DOHH2 (cell line): ENCODE measurements at regions not wholly inside any gene's neighbourhood (a gene's known extent, or its start where the extent isn't known, plus 50 kb on each side); places are given as distances from the start of the nearest gene placed in this dataset.

Experiments used
- CTCF ChIP-seq: fragments of 200-600 bp; sonication (generic); IDR thresholded peaks from one replicate; pipeline ENCODE4 v1.5.1; 2014; ENCODE audit warnings: antibody characterized with exemption, mild to moderate bottlenecking, low read depth, low read length; ENCODE audit not compliant: poor library complexity, severe bottlenecking
- EZH2phosphoT487 ChIP-seq: fragments of 200-600 bp; sonication (generic); IDR thresholded peaks from 2 replicates; pipeline ENCODE4 v1.6.1; 2017; ENCODE audit warnings: borderline replicate concordance, mild to moderate bottlenecking, antibody characterized with exemption, low read length, moderate library complexity, mixed read lengths

DNA sequence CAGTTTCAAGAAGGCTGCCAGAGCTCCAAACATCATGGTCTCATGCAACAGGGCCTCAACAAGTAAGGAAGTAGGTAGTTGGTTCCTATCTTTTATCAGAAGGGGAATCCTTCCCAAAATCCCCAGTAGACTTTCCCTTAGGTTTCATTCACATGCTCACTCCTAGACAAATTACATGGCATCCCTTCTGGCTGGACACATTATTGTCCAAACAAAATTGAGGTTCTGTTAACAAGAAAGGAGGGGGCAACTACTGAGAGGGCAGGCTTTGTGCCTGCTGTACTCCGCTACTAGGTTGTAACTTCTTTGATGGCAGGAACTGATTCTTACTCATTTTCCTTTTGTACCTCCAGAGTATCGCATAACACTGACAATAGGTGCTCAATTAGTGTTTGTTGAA lies 56.0 kb upstream of the OSMR start:
- TF ChIP-seq CTCF (no peak), EZH2phosphoT487 (no peak)
